ENCODE measurements at regions not wholly inside any gene's neighbourhood (a gene's known extent, or its start where the extent isn't known, plus 50 kb on each side); places are given as distances from the start of the nearest gene placed in this dataset.

GRCh38 chr3:127471142-127471541 is 119.4 kb downstream of the TPRA1 start:
- TF ChIP-seq EP300 (IDR thresholded peaks at IDR 0.05) = no peak
- no peak for TF ChIP-seq CTCF (IDR thresholded peaks at IDR 0.05)
- TF ChIP-seq POLR2AphosphoS5 (IDR thresholded peaks at IDR 0.05) = no peak
- no peak for TF ChIP-seq POLR2A (IDR thresholded peaks at IDR 0.05)

All from gastroesophageal sphincter (tissue), 3 donors.